ENCODE measurements at regions not wholly inside any gene's neighbourhood (a gene's known extent, or its start where the extent isn't known, plus 50 kb on each side); places are given as distances from the start of the nearest gene placed in this dataset.

DNA sequence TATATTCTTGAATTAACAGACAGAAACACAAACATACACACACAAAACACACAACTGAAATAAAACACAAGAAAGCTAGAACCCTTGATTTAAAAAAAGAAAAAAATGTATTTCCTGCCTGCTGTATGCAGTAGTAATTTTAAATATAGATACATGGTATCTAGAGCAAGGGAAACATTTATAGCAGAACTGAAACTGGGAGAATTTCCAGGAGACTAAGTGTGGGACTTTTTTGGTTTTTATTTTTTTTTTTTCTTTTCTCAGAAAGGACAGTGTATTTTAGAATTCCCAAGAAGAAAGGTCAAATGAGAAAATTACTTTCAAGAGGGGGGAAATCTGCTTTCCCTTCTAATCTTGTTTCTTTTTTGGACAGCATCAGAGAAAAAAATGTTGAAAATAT, 558.9 kb upstream of the PKDCC start:
- ATAC-seq, result no peak
- Histone ChIP-seq H2AFZ (ENCODE audit: control insufficient read depth, low read depth, low read length) (no peak overlapping the region), H3K9ac (ENCODE audit: control insufficient read depth, insufficient read depth, low read length) (no peak overlapping the region), H3K27ac (ENCODE audit: control insufficient read depth, insufficient read depth) (no peak overlapping the region), H4K20me1 (ENCODE audit: control insufficient read depth, insufficient read depth) (no peaks in the 10 kb centered on the region), H3K4me1 (ENCODE audit: control insufficient read depth, insufficient read depth, low read length) (no peaks in the 10 kb centered on the region), H3K27me3 (replicated peaks in 1 of 2; ENCODE audit: control insufficient read depth in 2 of 2, insufficient read depth in 2 of 2, low read length in 1 of 2) (no peaks in the 10 kb centered on the region), H3K4me2 (ENCODE audit: control insufficient read depth, insufficient read depth) (0 out of 2 replicates have a peak overlapping the region, but pooled peaks have one; percentile 12), H3K4me3 (no peak overlapping the region), H3K9me3 (replicated peaks; ENCODE audit: control insufficient read depth, insufficient read depth, low read length) (no peaks in the 10 kb centered on the region; the same call in 2 of the 3 replicates), H3K79me2 (ENCODE audit: control insufficient read depth, insufficient read depth, low read length) (no peaks in the 10 kb centered on the region), H3K36me3 (ENCODE audit: control insufficient read depth in 2 of 2, insufficient read depth in 2 of 2, low read length in 1 of 2) (no peaks in the 10 kb centered on the region)
- TF ChIP-seq POLR2A (IDR thresholded peaks at IDR 0.05; ENCODE audit: low read depth, low read length) (no peak), NFIC (IDR thresholded peaks at IDR 0.05; ENCODE audit: low read depth, low read length) (peak; percentile 44; the same call in 1 of the 2 replicates), MEF2A (IDR thresholded peaks at IDR 0.05; ENCODE audit: insufficient read depth, low read depth, low read length) (peak; percentile 62; the same call in 1 of the 2 replicates), MXI1 (IDR thresholded peaks at IDR 0.05; ENCODE audit: low read depth, low read length) (no peak), ZNF622 (IDR thresholded peaks at IDR 0.05) (no peak), RUNX3 (IDR thresholded peaks at IDR 0.05; ENCODE audit: low read length) (peak; percentile 19; the same call in 1 of the 2 replicates), ZNF384 (IDR thresholded peaks at IDR 0.05; ENCODE audit: borderline replicate concordance, low read depth, low read length) (peak; percentile 41; the same call in 1 of the 2 replicates), POU2F2 (IDR thresholded peaks at IDR 0.05; ENCODE audit: borderline replicate concordance, low read depth, low read length) (no peak), BMI1 (IDR thresholded peaks at IDR 0.05; ENCODE audit: borderline replicate concordance) (no peak), SPI1 (IDR thresholded peaks at IDR 0.05; ENCODE audit: borderline replicate concordance, insufficient read depth, low read depth, low read length) (peak; percentile 50)
- no peak for DNase-seq (ENCODE audit: low read depth, low spot score)
- FAIRE-seq, result no peak
- POLR2A ChIA-PET, result no interaction called here
- in situ Hi-C loops (cut with MboI) (no loop called here), intact Hi-C loops (cut with micrococcal nuclease; ENCODE audit: unreplicated experiment) (no loop called here)
- no TSS peak for BruUV-seq (replicated peaks)
- SMC1A ChIA-PET (ENCODE audit: uncharacterized antibody, unreplicated experiment), result no interaction called here
- CTCF ChIA-PET, result no interaction called here
- RAD21 ChIA-PET (ENCODE audit: unreplicated experiment), result no interaction called here

DNA sequence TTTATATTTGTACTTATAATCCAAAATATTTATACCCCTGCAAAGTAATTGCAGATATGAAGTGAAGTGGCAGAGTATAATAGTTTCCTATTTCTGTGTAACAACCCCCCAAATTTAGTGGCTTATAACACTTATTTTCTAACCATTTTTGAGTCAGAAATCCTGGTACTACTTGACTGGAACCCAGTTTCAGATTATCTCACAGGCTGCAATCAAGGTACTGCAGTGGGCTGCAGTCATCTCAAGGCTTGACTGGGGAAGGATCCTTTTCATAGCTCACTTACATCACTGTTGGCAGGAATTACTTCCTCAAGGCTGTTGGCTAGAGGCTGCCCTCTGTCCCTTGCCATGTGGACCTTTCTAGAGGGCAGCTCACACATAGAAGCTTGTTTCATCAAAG, 558.2 kb upstream of the PKDCC start:
- ATAC-seq (no peak), DNase-seq (ENCODE audit: low read depth, low spot score) (no peak), FAIRE-seq (no peak)
- H3K27ac ChIP-seq (ENCODE audit: control insufficient read depth, insufficient read depth), result no peak overlapping the region
- POLR2A ChIA-PET, result no interaction called here
- RAD21 ChIA-PET (ENCODE audit: unreplicated experiment), result no interaction called here
- H3K4me1 ChIP-seq (ENCODE audit: control insufficient read depth, insufficient read depth, low read length), result no peaks in the 10 kb centered on the region
- in situ Hi-C loops (cut with MboI), result no loop called here
- no peaks in the 10 kb centered on the region for H3K79me2 ChIP-seq (ENCODE audit: control insufficient read depth, insufficient read depth, low read length)
- no TSS peak for BruUV-seq (replicated peaks)
- H2AFZ ChIP-seq (ENCODE audit: control insufficient read depth, low read depth, low read length), result no peak overlapping the region
- intact Hi-C loops (cut with micrococcal nuclease; ENCODE audit: unreplicated experiment), result no loop called here
- CTCF ChIA-PET, result no interaction called here
- H3K27me3 ChIP-seq (replicated peaks in 1 of 2; ENCODE audit: control insufficient read depth in 2 of 2, insufficient read depth in 2 of 2, low read length in 1 of 2), result no peaks in the 10 kb centered on the region
- peaks cover 3% of the 10 kb centered on the region; the same call in 2 of the 3 replicates for H3K9me3 ChIP-seq (replicated peaks; ENCODE audit: control insufficient read depth, insufficient read depth, low read length)
- TF ChIP-seq MYB (IDR thresholded peaks at IDR 0.05; ENCODE audit: borderline replicate concordance, low read depth, low read length), result no peak
- TF ChIP-seq HDGF (IDR thresholded peaks at IDR 0.05), result no peak
- no peak for TF ChIP-seq CHD4 (IDR thresholded peaks at IDR 0.05)
- no peak for TF ChIP-seq DPF2 (IDR thresholded peaks at IDR 0.05)
- TF ChIP-seq HDAC2 (IDR thresholded peaks at IDR 0.05), result no peak
- TF ChIP-seq, protein P1, sequence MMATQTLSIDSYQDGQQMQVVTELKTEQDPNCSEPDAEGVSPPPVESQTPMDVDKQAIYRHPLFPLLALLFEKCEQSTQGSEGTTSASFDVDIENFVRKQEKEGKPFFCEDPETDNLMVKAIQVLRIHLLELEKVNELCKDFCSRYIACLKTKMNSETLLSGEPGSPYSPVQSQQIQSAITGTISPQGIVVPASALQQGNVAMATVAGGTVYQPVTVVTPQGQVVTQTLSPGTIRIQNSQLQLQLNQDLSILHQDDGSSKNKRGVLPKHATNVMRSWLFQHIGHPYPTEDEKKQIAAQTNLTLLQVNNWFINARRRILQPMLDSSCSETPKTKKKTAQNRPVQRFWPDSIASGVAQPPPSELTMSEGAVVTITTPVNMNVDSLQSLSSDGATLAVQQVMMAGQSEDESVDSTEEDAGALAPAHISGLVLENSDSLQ (IDR thresholded peaks at IDR 0.05), result no peak
- TF ChIP-seq, protein P2, sequence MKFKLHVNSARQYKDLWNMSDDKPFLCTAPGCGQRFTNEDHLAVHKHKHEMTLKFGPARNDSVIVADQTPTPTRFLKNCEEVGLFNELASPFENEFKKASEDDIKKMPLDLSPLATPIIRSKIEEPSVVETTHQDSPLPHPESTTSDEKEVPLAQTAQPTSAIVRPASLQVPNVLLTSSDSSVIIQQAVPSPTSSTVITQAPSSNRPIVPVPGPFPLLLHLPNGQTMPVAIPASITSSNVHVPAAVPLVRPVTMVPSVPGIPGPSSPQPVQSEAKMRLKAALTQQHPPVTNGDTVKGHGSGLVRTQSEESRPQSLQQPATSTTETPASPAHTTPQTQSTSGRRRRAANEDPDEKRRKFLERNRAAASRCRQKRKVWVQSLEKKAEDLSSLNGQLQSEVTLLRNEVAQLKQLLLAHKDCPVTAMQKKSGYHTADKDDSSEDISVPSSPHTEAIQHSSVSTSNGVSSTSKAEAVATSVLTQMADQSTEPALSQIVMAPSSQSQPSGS (IDR thresholded peaks at IDR 0.05; ENCODE audit: low read length), result no peak
- TF ChIP-seq KAT2A (conservative IDR thresholded peaks at IDR 0.05; ENCODE audit: control insufficient read depth, low read depth, low read length), result no peak
- no peaks in the 10 kb centered on the region for H4K20me1 ChIP-seq (ENCODE audit: control insufficient read depth, insufficient read depth)
- H3K9ac ChIP-seq (ENCODE audit: control insufficient read depth, insufficient read depth, low read length), result no peak overlapping the region
- no peak overlapping the region for H3K4me2 ChIP-seq (ENCODE audit: control insufficient read depth, insufficient read depth)
- SMC1A ChIA-PET (ENCODE audit: uncharacterized antibody, unreplicated experiment), result interaction anchor here (0.6 kb wide), 1 partner anchor 32 kb away, joined by 3 read pairs; no protein-coding TSS in a partner anchor
- no peaks in the 10 kb centered on the region for H3K36me3 ChIP-seq (ENCODE audit: control insufficient read depth in 2 of 2, insufficient read depth in 2 of 2, low read length in 1 of 2)
- H3K4me3 ChIP-seq, result no peak overlapping the region

Measured in GM12878 (cell line).